ENCODE measurements at regions not wholly inside any gene's neighbourhood (a gene's known extent, or its start where the extent isn't known, plus 50 kb on each side); places are given as distances from the start of the nearest gene placed in this dataset.
A peak's percentile ranks its signal among the peaks of the same experiment; 100 is the strongest.
"Not testable (repeated sequence)": the region's sequence is repeated elsewhere in the genome, so short reads cannot be mapped to it uniquely, and the experiment has no call there.

DNA sequence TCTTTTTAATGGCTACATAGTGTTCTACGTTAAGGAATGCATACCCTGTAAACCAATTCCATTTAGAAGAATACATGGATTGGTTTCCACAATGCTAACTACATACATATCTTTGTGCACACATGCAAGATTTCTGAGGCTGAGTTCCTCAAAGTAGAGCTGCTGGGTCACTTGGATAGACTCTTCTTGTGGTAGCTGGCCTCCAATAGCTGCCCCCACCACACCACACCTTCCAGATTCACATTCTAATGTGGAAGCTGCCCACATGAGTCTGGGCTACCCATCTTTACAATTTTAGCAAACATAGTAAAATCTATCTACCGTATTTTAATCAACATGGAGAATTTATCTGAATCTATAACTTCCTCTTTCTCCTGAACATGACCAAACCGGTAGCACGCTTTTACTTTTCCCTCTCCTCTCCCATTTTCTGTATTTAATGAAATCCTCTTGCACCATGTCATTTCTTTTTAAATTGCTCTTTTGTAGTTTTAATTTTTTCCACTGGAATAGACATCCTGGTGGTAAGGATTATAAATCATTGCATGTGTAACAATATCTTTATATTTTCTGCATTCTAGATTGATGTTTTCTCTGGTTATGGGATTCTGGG is 74.7 kb upstream of the CITED2 start:
- DNase-seq, result peak; percentile 92

DNA sequence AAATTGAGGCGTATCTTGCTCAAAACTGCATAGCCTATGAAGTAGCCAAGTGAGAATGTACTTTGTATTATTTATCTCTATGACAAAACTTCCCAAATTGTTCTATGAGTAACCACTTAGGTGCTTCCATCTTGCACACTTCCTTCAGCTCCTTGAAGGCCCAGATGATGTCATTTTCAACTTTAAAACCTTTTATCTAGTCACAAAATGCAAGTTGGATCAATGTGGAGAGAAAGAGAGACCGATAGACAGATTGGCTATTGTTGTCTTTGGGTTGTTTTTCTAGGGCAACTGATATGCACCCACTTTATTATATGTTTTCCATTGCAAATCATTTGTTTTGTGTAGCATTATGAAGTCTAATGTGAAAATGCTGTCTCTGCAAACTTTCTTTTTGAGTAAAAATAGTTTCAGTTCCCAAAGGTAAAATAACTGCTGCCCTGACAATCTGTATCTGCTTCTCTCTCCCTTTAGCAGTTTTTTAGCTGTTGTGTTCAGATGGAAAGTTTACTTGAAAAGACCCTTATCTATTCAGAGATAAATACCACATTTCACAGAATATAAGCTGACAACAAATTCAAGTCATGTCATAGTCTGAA is 73.7 kb upstream of the CITED2 start:
- peak; percentile 86 for DNase-seq

DNA sequence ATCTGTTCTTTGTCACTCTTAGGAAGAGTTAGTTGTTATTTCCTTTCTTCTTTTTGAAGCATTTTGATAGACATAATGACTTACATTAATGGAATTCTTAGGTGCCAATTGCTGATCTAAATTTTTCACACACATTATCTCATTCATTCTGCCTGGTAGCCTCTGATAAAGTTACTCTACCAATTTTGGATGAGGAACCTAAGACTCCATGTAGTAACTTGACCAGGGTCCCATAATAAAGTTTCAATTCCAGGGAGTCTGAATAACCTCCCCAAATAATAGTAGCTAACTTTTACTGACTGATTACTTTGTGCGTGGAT is 73.2 kb upstream of the CITED2 start:
- peak; percentile 75 for DNase-seq

DNA sequence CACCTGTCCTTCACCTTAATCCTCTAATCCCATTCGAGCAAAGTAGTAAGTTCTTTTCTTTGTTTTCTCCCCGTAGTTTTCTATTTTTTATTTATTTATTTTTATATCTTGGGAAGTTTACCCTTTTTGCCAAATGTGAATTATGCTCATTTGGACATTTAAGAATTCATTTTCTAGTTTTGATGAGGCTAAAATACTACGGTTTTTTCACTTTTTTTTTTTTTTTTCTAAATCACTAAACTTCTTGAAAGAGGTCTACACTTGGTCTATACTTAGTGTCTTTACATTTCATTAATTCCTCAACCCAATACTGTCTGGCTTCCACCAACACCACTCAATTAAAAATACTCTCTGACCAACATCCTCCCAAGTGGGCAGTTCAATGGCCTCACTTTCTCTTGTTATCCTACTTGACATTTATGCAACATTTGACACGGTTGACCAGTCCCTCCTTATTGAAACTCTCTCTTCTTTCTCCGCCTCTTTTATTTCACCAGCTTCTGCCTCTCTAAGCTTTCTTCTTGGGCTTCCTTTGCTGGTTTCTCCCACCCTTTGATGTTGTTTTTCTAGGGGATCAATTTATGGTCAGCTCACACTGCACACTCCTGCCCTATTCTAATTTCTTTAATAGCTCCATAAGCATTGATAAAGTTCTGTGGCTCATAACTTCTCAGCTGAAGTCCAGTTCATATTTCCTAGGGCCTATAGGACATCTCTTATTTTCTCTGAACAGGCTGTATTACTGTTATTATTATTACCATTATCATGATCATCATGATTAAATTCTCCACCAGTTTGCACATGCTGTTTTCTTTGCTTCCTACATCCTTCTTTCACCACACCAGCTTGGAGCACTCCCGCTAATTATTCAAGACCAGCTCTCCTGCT is 72.6 kb upstream of the CITED2 start:
- peak; percentile 66 for DNase-seq

DNA sequence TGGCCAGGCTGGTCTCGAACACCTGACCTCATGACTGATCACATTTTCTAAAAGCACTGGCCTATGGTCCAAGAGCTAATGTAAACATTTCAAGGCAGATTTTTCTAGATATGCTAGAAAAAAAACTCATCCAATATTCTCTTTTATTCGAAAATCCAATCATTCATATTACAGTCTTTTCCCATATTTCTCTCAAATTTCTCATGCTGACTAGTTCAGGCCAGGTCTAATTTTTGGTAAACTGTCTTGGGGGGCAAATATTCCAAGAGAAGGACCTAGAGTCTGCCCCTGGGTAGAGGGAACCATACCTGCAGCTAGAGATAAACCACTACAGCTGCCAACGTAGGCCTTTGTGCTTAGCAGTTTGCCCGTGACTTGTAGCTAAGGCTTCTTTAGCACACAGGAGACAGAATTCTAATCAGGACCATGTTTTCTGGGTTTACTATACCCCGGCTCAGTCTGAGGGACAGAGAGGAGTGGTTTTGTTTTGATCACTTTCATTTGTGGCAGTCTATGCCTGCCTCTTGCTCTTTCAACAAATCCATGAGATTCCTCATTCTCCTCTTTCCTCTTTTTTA is 71.8 kb upstream of the CITED2 start:
- peak; percentile 62 for DNase-seq

DNA sequence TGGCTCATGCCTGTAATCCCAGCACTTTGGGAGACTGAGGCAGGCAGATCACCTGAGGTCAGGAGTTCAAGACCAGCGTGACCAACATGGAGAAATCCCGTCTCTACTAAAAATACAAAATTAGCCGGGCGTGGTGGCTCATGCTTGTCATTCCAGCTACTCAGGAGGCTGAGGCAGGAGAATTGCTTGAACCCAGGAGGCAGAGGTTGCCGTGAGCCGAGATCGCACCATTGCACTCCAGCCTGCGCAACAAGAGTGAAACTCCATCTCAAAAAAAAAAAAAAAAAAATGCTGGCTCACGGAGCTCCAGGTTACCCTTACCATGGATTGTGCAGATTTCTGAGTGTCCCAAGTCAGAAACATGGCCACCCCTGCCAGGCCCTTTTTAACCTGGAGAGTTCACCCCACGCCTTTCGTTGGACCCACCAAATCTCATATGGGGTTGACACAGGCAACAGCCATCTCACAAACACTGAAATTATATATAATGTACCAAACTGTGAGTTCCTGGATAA is 69.9 kb upstream of the CITED2 start:
- not testable (repeated sequence) for DNase-seq

DNA sequence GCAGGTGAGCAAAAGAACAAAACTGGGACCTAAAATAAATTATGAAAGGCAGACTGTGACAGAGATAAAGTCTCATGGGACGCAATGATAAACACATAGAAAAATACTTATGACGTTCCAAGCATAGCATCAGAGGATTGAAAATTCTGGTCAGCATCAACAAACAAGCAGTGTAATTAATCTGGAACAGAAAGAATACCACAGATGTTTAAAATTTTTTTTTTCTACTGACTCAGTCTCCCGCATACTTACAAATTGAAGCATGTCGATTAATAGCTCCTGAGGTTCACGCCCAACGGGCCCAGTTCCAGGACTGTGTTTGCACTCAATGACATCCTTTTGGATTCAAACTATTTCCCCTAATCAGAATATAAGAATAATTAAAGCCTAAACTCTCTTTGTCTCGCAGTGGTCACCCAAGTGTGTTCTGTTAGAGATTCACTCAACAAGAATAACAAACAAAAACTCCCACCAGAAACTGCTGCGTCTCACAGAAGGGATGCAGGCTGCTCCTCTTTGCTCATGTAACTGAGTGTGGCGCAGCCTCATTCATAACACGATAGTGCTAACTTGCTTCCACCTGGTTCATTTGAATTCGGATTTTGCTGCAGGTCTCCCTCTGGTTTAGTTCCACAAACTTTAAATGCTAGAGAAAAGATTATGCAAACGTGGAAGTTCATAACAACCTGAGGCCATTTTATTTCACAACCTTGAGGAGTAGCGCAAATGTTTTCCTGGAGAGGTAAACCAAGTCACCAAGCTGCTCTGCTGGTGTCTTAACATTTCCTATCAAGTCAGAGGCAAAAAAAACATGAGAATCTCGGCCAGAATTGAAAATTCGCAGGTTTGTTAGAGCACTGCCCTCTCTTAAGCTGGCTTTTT is 69.0 kb upstream of the CITED2 start:
- DNase-seq, result no peak

DNA sequence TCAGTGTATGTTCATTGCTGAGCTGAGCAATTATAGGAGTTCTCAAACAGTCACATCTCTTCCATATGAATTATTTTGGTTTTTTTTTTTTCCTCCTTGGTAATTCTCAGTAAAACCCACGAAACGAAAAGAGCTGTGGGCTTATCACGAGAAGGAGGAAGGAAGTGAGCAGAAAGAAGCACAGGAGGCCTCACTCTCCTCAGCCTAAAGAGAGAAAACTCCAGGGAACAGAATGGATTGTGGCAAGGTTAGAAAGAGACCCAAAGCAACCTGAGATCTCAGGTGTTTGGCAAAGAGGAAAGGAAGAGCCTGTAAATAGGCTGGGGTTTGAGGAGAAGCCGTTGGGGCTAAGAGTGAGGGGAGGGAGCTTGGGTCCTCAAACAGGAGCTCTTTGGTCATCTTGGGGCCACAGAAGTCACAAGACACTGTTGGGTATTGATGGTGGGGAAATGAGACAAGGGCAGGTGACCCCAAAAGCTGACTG is 67.8 kb upstream of the CITED2 start:
- peak; percentile 88 for DNase-seq

DNA sequence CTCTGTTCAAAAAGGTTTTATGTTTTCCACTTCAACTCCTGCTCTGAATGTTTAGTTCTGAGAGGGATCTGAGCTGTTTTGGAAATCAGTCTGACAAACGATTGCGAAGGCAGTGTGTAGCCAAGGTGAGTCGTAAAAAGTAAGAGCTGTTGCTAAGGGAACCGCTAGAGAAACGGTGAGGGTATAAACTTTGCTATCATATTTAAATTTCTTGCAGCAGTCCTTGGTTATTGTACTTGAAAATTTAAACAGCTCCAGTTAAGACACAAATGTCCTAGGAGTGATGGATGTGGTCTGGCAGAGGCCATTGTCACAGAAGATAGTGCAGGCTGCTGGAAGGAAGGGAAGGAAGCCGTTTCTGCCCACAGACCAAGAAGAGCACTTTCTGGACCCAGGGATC is 64.9 kb upstream of the CITED2 start:
- no peak for DNase-seq

DNA sequence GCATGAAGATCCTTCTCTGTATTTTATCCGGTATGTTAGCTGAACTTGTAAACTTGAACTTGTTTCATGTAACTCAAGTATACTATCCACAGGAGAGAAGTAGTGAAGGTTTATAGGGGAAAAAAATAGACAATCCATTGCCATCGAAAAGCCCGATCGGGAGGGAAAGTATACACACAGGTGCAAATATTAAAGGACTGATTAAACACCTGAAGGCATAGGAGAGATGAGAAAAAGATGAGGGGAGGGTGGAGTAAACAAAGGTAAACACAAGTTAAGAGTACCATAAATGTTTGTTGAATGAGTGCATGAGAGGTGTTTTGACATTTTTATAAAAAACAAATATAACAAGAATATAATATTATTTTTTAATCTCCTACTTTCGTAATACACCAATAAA is 64.3 kb upstream of the CITED2 start:
- DNase-seq, result no peak

DNA sequence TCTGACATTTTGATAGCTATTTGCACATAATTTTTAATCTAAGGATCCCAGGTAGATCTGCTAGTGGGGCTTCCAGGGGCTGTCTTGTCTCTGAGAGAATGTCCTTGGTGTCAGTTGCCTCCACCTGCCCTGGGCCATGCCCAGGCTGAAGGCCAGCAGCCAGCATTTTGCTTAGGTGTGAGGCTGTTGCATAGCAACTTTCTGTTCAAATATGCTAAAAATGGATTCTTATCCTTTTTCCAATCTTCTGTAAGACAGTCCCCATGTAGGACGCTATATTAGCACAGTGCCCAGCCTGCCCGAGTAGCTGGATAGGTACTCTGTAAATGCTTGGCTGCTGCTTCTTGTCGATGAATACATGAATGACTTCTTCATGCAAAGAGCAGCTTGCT is 62.5 kb upstream of the CITED2 start:
- no peak for DNase-seq

DNA sequence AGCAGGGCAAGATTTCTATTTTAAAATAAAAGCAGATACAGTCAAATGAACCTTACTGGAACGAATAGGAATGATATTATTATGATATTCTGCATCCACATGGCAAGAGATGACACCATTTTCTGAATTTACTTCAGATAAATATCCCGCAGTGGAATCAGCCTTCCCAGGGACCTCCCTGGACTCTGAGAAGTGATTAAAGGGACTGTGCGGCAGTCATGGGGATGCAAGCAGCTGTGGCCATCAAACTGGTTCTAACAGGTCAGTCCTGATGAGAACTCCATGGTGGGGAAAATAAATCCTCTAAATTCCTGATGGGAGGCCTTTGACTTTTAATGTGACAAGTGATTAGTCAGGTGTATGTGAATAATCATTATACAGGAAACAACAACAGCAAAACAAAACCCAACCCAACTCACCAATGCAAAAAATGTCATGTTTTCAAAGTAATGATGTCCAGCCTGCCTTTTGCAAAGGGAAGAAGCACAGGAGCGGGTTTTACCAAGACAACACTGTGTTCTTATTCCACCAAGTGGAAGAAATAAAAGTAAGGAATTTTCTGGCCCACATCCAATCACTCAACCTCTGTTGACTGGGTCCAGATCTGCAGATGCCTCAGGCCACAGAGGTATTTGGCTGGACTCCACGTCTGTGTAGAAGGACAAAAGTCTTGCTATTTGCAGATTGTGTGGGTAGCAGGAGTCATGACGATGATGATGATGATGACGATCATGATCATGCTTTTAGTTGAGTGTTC is 61.9 kb upstream of the CITED2 start:
- no peak for DNase-seq

DNA sequence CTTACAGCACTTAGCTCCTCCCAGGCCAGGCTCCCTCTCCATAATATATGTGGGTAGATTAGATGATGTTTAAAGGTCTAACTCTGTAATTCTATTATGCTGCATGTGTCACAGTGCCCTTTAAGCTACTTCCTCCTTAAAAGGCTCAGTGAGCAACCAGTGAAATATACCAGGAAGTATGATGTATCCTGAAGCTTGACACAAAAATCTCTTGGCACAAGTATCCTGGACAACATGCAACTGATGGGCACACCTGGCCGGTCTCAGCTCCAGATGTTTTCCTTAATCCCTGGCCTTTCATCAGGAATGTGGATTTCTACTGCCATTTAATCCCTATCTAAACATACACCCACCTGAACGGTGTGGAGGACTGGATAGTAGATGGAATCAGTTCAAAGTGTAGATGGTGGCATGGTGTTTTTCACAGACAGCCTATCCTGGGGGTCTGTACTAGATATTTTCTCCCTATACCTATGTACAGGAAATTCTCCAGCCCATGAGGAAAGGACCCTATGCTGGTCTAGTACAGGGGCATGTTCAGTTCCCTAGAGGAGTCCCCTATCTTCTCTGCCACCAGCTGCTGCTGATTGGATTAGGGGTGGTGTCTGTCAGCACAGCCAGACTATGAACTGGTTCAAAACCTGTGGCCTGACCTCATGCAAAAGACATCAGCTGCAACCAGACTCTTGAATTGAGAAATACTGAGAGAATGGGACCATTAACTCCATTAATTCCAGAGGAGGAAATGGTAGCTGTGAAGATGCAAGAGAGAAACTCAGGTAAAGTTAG is 59.4 kb upstream of the CITED2 start:
- DNase-seq, result peak; percentile 84

DNA sequence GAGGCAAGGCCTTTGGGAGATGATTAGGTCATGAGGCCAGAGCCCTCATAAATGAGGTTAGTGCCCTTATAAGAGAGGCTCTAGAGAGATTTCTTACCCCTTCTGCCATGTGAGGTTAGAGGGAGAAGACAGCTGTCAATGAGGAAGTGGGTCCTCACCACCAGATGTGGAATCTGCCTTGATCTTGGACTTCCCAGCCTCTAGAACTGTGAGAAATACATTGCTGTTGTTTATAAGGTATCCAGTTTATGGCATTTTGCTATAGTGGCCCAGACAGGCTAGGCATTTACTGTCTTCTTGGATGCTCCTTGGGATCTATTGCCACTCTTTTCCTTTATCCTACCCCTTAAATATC is 57.1 kb upstream of the CITED2 start:
- no peak for DNase-seq

DNA sequence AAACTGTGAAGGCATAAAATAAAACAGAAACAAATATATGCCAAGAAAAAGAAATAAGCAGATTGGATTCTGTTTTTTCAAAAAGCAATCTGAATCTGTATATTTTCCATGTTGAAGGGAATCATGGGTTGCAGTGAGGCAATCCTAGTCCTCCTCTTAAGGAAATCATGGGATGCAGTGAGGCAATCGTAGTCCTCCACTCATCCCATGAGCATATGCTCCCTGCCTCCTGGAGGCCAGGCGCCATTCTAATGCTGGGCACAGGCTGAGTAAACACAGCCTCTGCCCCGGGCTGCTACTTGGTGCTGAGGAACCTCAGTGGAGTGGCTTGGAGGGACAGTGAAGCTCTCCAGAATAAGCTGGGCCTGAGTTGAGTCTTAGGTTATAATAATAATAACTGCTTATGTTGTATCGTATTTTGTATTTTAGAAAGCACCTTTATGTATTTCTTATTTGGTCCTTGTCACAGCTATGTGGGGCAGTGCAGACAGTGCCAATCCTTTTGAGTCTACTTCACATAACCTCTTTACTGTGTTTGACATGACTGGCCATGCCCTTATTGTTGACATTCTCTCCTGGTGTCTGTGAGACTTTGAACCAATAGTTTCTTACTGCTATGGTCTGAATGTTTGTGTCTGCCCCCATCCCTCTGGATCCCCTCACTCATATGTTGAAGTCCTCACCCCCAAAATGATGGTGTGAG is 56.6 kb upstream of the CITED2 start:
- DNase-seq, result no peak

DNA sequence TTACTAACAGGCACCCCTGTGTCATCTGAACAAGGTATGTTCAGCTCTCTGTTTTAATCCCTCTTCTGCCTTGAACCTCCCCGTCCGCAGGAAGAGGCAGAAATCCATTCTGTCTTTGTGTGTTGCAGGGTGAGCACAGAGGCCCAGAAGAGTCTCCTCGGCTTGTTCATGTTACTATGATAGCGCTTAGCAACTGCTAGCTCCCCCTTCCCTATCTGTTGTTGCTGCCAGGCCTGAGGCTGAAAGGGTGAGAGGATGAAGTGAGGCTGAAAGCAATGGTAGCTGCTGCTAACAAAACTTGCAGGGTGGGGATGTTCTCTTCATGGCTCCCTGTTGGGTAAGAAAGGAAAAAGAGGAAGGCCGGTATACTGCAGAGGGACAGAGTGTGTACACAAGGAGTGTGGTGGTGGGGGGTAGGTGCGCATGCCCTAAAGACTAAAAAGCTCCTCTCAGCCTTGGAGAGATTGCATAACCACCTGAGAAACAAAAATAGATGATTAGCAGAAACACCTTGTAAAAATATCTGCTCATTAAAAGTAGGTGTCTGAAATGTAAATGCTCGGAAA is 55.2 kb upstream of the CITED2 start:
- DNase-seq, result no peak

DNA sequence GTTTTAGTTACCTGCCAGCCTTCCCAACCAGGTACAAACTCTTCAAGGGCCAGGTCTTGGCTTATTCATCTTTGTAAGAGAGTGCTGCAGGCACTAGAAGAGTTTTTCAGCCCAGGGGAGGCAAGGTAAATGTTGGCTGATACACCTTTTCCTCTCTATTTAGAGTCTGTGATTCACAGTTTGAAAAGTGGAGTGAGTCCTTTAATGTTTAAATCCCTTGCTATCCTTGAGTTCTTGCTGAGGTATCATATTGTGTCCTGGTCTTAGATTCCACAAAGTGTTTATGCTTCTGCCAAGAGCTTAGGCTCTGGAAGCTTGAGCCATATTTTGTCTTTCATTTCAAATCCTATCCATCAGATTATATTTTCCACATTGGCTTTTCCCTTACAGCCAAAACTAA is 52.8 kb upstream of the CITED2 start:
- no peak for DNase-seq

DNA sequence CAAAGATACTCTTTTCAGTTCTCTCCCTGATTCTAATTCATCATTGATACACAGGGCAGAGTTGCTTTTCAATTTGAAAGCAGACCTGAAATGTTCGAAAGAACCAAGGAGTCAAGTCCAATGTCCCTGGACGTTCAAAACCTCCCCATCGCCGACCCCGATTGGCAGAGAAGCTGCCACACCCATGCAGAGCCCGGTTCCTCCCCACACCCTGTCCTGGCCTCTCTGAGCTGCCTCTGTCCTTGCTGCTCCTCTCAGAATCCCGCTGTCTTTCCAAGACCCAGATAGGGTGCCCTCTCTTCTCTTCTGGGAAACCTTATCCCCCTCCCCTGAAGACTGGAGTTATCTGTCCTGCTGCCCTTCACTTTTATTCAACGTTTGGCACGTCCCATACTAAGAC is 52.3 kb upstream of the CITED2 start:
- no peak for DNase-seq

DNA sequence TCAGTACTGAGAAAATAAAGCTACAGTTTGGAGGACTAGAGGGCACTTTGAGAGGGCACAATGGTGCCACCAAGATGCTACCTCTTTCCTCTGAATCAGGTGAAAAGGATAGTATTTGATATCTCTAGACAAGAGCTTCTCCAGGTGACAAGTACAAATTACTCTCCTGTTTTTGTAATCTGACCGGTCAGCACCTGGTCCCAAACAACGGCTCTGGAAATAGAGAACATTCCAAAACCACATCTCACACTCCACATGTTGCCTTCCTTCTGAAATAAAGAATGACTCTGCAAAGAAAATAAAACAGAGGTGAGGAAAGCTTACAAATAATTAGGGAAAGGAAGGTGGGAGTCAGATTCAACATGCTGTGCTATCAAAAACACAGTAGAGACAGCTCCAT is 51.3 kb upstream of the CITED2 start:
- no peak for DNase-seq

Data from OCI-M1 (cell line).